Osteoblast (primary cell): ENCODE measurements at regions not wholly inside any gene's neighbourhood (a gene's known extent, or its start where the extent isn't known, plus 50 kb on each side); places are given as distances from the start of the nearest gene placed in this dataset.

Experiments used
- DNase-seq: peaks from one replicate; pipeline ENCODE4 v3.0.0; 2011; ENCODE audit warnings: low spot score, mixed read lengths; ENCODE audit not compliant: insufficient read length; ENCODE audit errors: missing footprints
- H2AFZ ChIP-seq: 2 replicates; pipeline ENCODE4 v1.6.0; 2011; ENCODE audit warnings: mild to moderate bottlenecking, low read length
- H3K27ac ChIP-seq: 2 replicates; pipeline ENCODE4 v1.5.1; 2011; ENCODE audit warnings: mild to moderate bottlenecking, low read depth, low read length, moderate library complexity
- H3K27me3 ChIP-seq: 2 replicates; pipeline ENCODE4 v1.6.0; 2012; ENCODE audit warnings: mild to moderate bottlenecking, control low read depth, inconsistent platforms, low read length, moderate library complexity; ENCODE audit not compliant: insufficient read depth
- H3K36me3 ChIP-seq: 2 replicates; pipeline ENCODE4 v1.5.1; 2011; ENCODE audit warnings: mild to moderate bottlenecking, low read length, control low read depth, moderate library complexity; ENCODE audit not compliant: insufficient read depth
- H3K4me1 ChIP-seq: 2 replicates; pipeline ENCODE4 v1.5.1; 2011; ENCODE audit warnings: mild to moderate bottlenecking, low read length, control low read depth, moderate library complexity; ENCODE audit not compliant: insufficient read depth
- H3K4me2 ChIP-seq: 2 replicates; pipeline ENCODE4 v1.6.0; 2011; ENCODE audit warnings: mild to moderate bottlenecking, low read length; ENCODE audit not compliant: insufficient read depth
- H3K4me3 ChIP-seq: fragments of 200-600 bp; sonication (generic); 3 replicates; pipeline ENCODE4 v1.5.1; 2012; ENCODE audit warnings: mild to moderate bottlenecking, low read length, inconsistent platforms; ENCODE audit not compliant: insufficient read depth
- H3K79me2 ChIP-seq: 2 replicates; pipeline ENCODE4 v1.6.0; 2012; ENCODE audit warnings: mild to moderate bottlenecking, low read length, control low read depth, inconsistent platforms; ENCODE audit not compliant: insufficient read depth
- H3K9me3 ChIP-seq: 2 replicates; pipeline ENCODE4 v1.5.1; 2011; ENCODE audit warnings: low read depth, low read length, control low read depth
- H4K20me1 ChIP-seq: 2 replicates; pipeline ENCODE4 v1.6.0; 2012; ENCODE audit warnings: mild to moderate bottlenecking, low read length, control low read depth; ENCODE audit not compliant: insufficient read depth
- TF ChIP-seq, protein P1 (sequence below): IDR thresholded peaks from 2 replicates; pipeline ENCODE4 v1.5.1; 2011; ENCODE audit warnings: mild to moderate bottlenecking, low read depth, low read length, moderate library complexity; ENCODE audit errors: extremely low read depth

DNA sequence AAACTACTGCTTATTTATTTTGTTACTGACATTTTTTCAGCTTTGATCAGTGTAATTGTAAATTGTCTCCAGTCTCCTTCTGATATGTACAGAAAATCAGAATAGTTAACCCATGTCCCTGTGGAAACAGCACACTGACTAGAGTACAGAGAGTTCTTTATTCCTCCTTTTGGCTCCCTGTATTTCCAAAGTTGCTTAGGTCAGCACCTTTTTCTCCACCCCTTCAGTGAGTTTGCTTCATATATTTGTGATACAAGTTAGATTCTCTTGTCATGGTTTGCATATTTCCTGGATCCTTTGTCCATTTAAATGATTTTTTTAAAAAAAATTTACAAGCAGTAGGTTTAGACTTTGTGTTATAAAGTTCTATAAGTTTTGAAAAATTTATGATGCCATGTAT is 2051.1 kb upstream of the LRRTM1 start:
- DNase-seq: no peak
- Histone ChIP-seq H3K36me3 (no peaks in the 10 kb centered on the region), H3K4me2 (no peak overlapping the region), H3K4me1 (no peaks in the 10 kb centered on the region), H3K27ac (no peak overlapping the region), H3K9me3 (no peaks in the 10 kb centered on the region), H3K27me3 (no peaks in the 10 kb centered on the region), H2AFZ (no peak overlapping the region), H3K4me3 (no peak overlapping the region), H3K79me2 (no peaks in the 10 kb centered on the region), H4K20me1 (no peaks in the 10 kb centered on the region)
- TF ChIP-seq, protein P1, sequence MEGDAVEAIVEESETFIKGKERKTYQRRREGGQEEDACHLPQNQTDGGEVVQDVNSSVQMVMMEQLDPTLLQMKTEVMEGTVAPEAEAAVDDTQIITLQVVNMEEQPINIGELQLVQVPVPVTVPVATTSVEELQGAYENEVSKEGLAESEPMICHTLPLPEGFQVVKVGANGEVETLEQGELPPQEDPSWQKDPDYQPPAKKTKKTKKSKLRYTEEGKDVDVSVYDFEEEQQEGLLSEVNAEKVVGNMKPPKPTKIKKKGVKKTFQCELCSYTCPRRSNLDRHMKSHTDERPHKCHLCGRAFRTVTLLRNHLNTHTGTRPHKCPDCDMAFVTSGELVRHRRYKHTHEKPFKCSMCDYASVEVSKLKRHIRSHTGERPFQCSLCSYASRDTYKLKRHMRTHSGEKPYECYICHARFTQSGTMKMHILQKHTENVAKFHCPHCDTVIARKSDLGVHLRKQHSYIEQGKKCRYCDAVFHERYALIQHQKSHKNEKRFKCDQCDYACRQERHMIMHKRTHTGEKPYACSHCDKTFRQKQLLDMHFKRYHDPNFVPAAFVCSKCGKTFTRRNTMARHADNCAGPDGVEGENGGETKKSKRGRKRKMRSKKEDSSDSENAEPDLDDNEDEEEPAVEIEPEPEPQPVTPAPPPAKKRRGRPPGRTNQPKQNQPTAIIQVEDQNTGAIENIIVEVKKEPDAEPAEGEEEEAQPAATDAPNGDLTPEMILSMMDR: no peak

DNA sequence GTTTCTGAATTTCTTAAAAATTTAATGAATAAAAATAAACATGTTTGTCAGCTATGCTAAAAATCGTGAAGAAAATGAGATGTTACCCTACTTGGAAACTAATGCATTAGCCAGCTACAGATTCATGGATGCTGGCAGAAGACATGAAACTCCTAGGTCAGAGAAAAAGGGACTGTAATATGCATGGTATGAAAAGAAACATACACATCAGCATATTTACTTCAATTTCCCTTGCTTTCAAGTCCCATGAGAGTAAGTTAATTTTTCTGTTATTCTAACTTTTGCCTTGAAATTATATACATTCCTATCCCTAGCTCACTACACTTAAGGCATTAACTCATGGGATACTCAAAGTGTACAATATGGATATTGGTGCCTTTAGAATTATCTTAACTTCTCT is 2041.4 kb upstream of the LRRTM1 start:
- DNase-seq: no peak
- H3K4me3 ChIP-seq: no peak overlapping the region
- no peaks in the 10 kb centered on the region for H4K20me1 ChIP-seq
- peaks cover 2% of the 10 kb centered on the region for H3K9me3 ChIP-seq
- TF ChIP-seq, protein P1: no peak
- H3K4me2 ChIP-seq: no peak overlapping the region
- H3K36me3 ChIP-seq: no peaks in the 10 kb centered on the region
- H3K27me3 ChIP-seq: no peaks in the 10 kb centered on the region
- no peaks in the 10 kb centered on the region for H3K4me1 ChIP-seq
- no peak overlapping the region for H2AFZ ChIP-seq
- no peaks in the 10 kb centered on the region for H3K79me2 ChIP-seq
- no peak overlapping the region for H3K27ac ChIP-seq

DNA sequence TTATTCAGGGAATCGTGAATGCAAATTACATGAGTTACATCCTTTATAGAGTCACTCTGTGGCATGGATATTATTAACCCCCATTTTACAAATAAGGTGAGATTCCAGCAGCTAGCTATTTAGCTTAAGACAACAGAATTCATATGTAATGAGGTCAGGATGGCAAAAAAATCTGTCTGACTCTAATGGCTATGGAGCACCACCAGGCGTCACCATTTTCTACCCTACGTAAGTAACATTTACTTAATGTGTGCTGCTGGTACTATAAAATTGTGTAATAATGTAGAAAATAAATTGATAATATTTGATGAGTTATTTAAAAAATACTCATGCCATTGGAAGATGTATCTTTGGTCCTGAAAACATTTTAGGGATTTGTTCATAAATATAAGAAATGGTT is 2040.1 kb upstream of the LRRTM1 start:
- no peak for DNase-seq
- no peaks in the 10 kb centered on the region for H3K27me3 ChIP-seq
- TF ChIP-seq, protein P1: no peak
- no peaks in the 10 kb centered on the region for H4K20me1 ChIP-seq
- H3K27ac ChIP-seq: no peak overlapping the region
- H3K4me1 ChIP-seq: no peaks in the 10 kb centered on the region
- H3K4me3 ChIP-seq: no peak overlapping the region
- H3K4me2 ChIP-seq: no peak overlapping the region
- no peaks in the 10 kb centered on the region for H3K36me3 ChIP-seq
- H3K9me3 ChIP-seq: peaks cover 2% of the 10 kb centered on the region
- H2AFZ ChIP-seq: no peak overlapping the region
- no peaks in the 10 kb centered on the region for H3K79me2 ChIP-seq

DNA sequence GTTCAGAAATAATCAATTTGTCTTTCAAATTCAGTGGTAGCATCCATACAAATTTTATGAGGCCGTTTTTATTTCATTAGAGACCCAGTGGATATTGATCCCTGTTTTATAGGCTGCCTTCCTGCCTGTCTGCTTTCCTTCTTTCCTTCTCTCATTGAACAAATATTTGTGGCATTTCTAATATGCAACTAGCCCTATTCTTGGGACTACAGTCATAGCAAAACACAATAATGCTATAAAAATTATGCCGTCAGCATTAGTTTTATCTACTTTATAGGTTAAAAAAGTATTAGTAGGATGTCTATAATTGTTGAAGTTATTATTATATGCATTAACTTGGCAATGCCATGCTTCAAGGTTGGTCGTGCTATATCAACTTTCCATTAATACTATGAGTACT is 2037.8 kb upstream of the LRRTM1 start:
- Histone ChIP-seq H3K27me3 (no peaks in the 10 kb centered on the region), H3K79me2 (no peaks in the 10 kb centered on the region), H3K4me1 (no peaks in the 10 kb centered on the region), H3K4me2 (no peak overlapping the region), H2AFZ (no peak overlapping the region), H3K27ac (no peak overlapping the region), H3K9me3 (peaks cover 2% of the 10 kb centered on the region), H4K20me1 (no peaks in the 10 kb centered on the region), H3K36me3 (no peaks in the 10 kb centered on the region), H3K4me3 (no peak overlapping the region)
- DNase-seq: no peak
- TF ChIP-seq, protein P1: no peak
